Stomach (tissue), 8 donors: ENCODE measurements at regions not wholly inside any gene's neighbourhood (a gene's known extent, or its start where the extent isn't known, plus 50 kb on each side); places are given as distances from the start of the nearest gene placed in this dataset.

Source experiments
- DNase-seq, 2 donors: peaks; one replicate each; pipeline versions ENCODE4 v3.0.0 to v3.0.0-alpha.2; 2013 to 2019
- H3K27ac ChIP-seq, 5 donors: fragments of 200-600 bp in 4 of 5; sonication (generic) in 4 of 5; one replicate each; pipeline ENCODE4 v1.5.1; 2013 to 2019; ENCODE audit warnings: mild to moderate bottlenecking in 1 of 5, moderate library complexity in 1 of 5
- H3K27me3 ChIP-seq, 3 donors: fragments of 200-600 bp; sonication (generic); one replicate each; pipeline ENCODE4 v1.5.1; 2017 to 2019; ENCODE audit warnings: mixed run types in 1 of 3
- H3K36me3 ChIP-seq, 4 donors: fragments of 200-600 bp; sonication (generic); 1 replicate in 3 of 4; 2 replicates in 1 of 4; pipeline ENCODE4 v1.5.1; 2016 to 2019
- H3K4me1 ChIP-seq, 4 donors: fragments of 200-600 bp; sonication (generic); one replicate each; pipeline ENCODE4 v1.5.1; 2016 to 2019
- H3K4me3 ChIP-seq, 4 donors: fragments of 200-600 bp; sonication (generic) in 3 of 4; one replicate each; pipeline ENCODE4 v1.5.1; 2016 to 2019; ENCODE audit warnings: mild to moderate bottlenecking in 1 of 4
- H3K9me3 ChIP-seq, 4 donors: fragments of 200-600 bp; sonication (generic); one replicate each; pipeline ENCODE4 v1.5.1; 2016 to 2019
- EP300 ChIP-seq: sonication (generic); formaldehyde crosslinking; IDR thresholded peaks from one replicate; pipeline ENCODE4 v1.6.1; 2017; ENCODE audit warnings: antibody characterized with exemption
- POLR2A ChIP-seq, 4 donors: fragments of 450-650 bp; IDR thresholded peaks; one replicate each; pipeline ENCODE4 v1.6.1; 2016; ENCODE audit warnings: antibody characterized with exemption in 4 of 4, control low read depth in 2 of 4, mild to moderate bottlenecking in 1 of 4, moderate library complexity in 1 of 4
- POLR2AphosphoS5 ChIP-seq, 3 donors: sonication (generic); formaldehyde crosslinking; IDR thresholded peaks; one replicate each; pipeline ENCODE4 v1.6.1; 2016; ENCODE audit warnings: antibody characterized with exemption in 3 of 3
- whole genome bisulfite sequencing, 5 donors: extraction: QIAGEN DNeasy Blood & Tissue Kit in 3 of 5; methylation state at CpG; one replicate each; pipeline versions ENCODE4 v1.1.5 to v1.1.7; 2013 to 2018; 5-methylcytosine and 5-hydroxymethylcytosine counted together
- intact Hi-C: fragments of 100-400 bp; cut with DNase I; formaldehyde crosslinking; loops from one replicate; pipeline ENCODE4 v1.15.1; 2023; ENCODE audit warnings: low total_unique reads
- TF ChIP-seq, protein P1 (sequence below), 7 experiments: fragments of 450-650 bp in 4 of 7; fragments of 200-600 bp in 3 of 7; sonication (generic) in 3 of 7; IDR thresholded peaks; one replicate each; pipeline ENCODE4 v1.5.1; 2016 to 2019; ENCODE audit warnings: antibody characterized with exemption in 7 of 7, control low read depth in 2 of 7, mild to moderate bottlenecking in 1 of 7
- donor health status: healthy with polysubstance abuse.
- donor health status: Bipolar disorder and iron deficiency.
- donor health status: healthy.

DNA sequence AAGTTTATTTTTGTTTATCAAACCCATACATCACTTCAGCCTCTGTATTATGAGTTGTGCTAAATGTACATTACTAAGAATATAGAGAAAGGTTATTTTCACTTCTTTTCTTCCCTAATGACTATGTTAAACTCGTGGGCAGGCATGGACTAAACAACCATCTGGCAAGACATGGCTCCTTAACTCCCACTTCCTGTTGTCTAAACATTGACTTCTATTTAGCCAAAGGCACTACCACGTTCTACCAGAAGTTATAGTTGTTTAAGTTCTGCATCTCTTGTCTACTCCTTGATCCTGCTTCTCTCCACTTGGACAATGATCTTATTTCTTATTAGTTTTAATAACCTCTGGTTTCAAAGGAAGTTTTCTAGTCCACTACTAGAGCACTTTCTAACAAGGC is 136.1 kb downstream of the MACIR start:
- no peak overlapping the region for H3K4me3 ChIP-seq
- no peak for DNase-seq
- H3K27me3 ChIP-seq = no peaks in the 10 kb centered on the region
- H3K9me3 ChIP-seq = no peaks in the 10 kb centered on the region
- 25 to 45% (median 43%) methylated on average over 2 of the region's 2 CpGs for WGBS, 5 donors
- H3K4me1 ChIP-seq = no peaks in the 10 kb centered on the region
- TF ChIP-seq POLR2A (IDR thresholded peaks at IDR 0.05) (no peak), POLR2AphosphoS5 (IDR thresholded peaks at IDR 0.05) (no peak), EP300 (no peak)
- TF ChIP-seq, protein P1, sequence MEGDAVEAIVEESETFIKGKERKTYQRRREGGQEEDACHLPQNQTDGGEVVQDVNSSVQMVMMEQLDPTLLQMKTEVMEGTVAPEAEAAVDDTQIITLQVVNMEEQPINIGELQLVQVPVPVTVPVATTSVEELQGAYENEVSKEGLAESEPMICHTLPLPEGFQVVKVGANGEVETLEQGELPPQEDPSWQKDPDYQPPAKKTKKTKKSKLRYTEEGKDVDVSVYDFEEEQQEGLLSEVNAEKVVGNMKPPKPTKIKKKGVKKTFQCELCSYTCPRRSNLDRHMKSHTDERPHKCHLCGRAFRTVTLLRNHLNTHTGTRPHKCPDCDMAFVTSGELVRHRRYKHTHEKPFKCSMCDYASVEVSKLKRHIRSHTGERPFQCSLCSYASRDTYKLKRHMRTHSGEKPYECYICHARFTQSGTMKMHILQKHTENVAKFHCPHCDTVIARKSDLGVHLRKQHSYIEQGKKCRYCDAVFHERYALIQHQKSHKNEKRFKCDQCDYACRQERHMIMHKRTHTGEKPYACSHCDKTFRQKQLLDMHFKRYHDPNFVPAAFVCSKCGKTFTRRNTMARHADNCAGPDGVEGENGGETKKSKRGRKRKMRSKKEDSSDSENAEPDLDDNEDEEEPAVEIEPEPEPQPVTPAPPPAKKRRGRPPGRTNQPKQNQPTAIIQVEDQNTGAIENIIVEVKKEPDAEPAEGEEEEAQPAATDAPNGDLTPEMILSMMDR (IDR thresholded peaks at IDR 0.05) = no peak
- intact Hi-C loops = no loop called here
- no peak overlapping the region for H3K27ac ChIP-seq
- no peaks in the 10 kb centered on the region for H3K36me3 ChIP-seq

DNA sequence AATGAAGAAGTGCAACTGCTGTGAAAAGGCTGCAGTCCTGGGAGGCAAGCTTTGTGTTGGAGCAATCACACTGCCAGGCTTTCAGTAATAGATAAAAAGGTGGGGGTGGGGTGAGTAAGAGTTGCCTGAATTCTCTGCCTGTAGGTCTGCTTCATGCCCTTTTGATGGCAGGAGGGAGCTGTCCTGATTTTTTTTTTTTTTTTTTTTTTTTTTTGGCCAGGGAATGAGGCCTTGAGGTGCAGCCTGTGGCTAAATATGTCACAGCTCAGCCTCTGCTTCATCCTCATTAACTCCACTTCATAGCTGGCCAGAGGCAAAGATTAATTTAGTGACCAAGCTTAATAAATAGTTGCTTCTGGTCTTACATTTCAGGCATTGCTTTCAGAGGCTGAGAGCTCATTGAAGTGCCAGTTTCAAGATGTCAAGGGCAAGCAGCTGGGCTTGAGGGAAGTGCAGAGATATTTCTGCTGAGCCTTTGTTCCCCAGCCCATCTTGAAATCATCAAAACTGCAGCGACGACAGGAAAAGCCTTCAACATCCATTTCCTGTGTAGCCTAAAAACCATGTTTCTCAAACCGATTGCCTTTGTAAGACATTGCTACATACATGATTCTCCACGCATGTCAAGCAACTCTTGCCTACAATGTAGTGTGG is 134.7 kb downstream of the MACIR start:
- WGBS, 5 donors = 37 to 61% (median 58%) methylated on average over 4 of the region's 4 CpGs
- no peak overlapping the region for H3K4me3 ChIP-seq

DNA sequence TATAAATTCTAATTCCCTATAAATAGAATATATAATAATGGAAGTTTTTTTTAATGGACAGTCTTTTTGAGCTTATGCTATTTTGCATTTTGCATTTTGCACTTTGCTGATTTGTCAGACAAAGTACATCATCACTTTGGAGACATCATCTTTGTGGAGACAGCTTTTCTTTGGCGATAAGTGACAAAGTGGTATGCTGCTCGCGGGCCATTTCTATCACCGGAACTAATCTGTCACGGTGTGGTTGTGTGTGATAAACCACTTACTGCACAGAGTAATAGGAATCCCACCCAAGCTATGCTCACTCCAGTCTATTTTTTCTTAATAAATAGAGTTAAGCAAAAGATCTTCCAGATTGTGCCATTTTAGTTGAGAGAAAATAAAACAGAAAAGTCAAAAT is 133.1 kb downstream of the MACIR start:
- Histone ChIP-seq H3K36me3 (no peaks in the 10 kb centered on the region), H3K27me3 (no peaks in the 10 kb centered on the region), H3K4me1 (no peaks in the 10 kb centered on the region), H3K9me3 (peaks cover 0 to 4% (median 0%) of the 10 kb centered on the region in 4 donors), H3K27ac (no peak overlapping the region), H3K4me3 (no peak overlapping the region)
- intact Hi-C loops = no loop called here
- WGBS, 5 donors = 86 to 97% (median 92%) methylated on average over 5 of the region's 5 CpGs
- TF ChIP-seq POLR2AphosphoS5 (IDR thresholded peaks at IDR 0.05) (no peak), POLR2A (IDR thresholded peaks at IDR 0.05) (no peak), EP300 (no peak)
- TF ChIP-seq, protein P1 (IDR thresholded peaks at IDR 0.05) = no peak
- no peak for DNase-seq

More for the DNA sequence above, 134.7 kb downstream of the MACIR start:
- Histone ChIP-seq H3K9me3 (peaks cover 0 to 4% (median 0%) of the 10 kb centered on the region in 4 donors), H3K4me1 (no peaks in the 10 kb centered on the region), H3K36me3 (no peaks in the 10 kb centered on the region), H3K27ac (peak overlapping the region in 1 of 5 donors; percentile 20), H3K27me3 (no peaks in the 10 kb centered on the region)
- intact Hi-C loops = no loop called here
- TF ChIP-seq, protein P1 (IDR thresholded peaks at IDR 0.05) = no peak
- TF ChIP-seq EP300 (no peak), POLR2AphosphoS5 (IDR thresholded peaks at IDR 0.05) (no peak), POLR2A (IDR thresholded peaks at IDR 0.05) (no peak)
- peak in 1 of 2 donors; percentile 69 for DNase-seq

DNA sequence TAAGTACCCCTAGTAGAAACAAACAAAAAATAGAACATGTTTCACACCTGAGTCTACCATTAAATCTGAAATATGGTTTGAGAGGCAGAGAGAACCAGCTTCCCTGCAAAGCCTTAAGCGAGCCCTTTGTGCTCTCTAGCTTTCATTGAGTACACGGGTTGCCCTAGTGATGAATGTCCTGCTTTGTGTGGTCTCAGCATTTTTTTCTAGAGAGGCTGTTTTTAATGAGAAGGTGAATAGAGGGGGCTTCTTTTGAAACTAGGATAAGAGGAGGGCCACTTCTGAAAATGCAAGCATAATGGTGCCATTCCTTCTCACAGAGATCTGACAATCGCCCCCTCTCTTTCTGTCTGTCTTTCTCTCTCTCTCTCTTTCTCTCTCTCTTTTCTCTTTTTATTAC is 131.3 kb downstream of the MACIR start:
- intact Hi-C loops = no loop called here
- peaks cover 0 to 4% (median 0%) of the 10 kb centered on the region in 4 donors for H3K9me3 ChIP-seq
- no peak for DNase-seq
- H3K4me1 ChIP-seq = no peaks in the 10 kb centered on the region
- H3K27ac ChIP-seq = no peak overlapping the region
- WGBS, 5 donors = 43 to 58% (median 54%) methylated on average over 3 of the region's 3 CpGs
- H3K36me3 ChIP-seq = no peaks in the 10 kb centered on the region
- TF ChIP-seq POLR2A (IDR thresholded peaks at IDR 0.05) (no peak), EP300 (no peak), POLR2AphosphoS5 (IDR thresholded peaks at IDR 0.05) (no peak)
- TF ChIP-seq, protein P1 (IDR thresholded peaks at IDR 0.05) = no peak
- H3K4me3 ChIP-seq = no peak overlapping the region
- no peaks in the 10 kb centered on the region for H3K27me3 ChIP-seq
